HG02840 (cell line): ENCODE measurements at regions not wholly inside any gene's neighbourhood (a gene's known extent, or its start where the extent isn't known, plus 50 kb on each side); places are given as distances from the start of the nearest gene placed in this dataset.

Source experiments
- ATAC-seq: cut with Tn5 transposase; IDR thresholded peaks from one replicate; pipeline ENCODE4 v1.9.1; 2021; ENCODE audit warnings: mild to moderate bottlenecking, moderate library complexity, moderate number of reproducible peaks; ENCODE audit not compliant: unreplicated experiment, low FRiP score

GRCh38 chr2:19573784-19574183 lies 215.4 kb upstream of the OSR1 start:
- ATAC-seq = no peak

DNA sequence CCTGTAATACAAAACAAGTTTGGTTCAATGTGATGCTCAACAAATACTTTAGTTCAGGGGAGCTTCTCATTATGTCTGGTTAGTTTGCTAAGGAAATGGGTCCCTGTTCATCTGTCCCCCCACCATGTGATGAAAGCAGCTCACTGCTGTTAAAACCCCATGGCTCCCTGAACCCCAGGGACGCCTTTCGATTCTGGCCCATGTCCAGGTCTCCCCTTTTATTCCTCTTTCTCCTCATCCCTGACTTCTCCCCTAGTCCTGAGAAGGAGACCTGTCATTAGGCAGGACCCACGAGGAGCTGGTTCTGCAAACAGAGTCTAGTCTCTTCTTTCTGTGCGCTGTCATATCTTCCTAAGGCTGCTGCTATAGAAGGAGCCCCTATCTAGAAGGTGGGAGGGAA lies 213.3 kb upstream of the OSR1 start:
- no peak for ATAC-seq

DNA sequence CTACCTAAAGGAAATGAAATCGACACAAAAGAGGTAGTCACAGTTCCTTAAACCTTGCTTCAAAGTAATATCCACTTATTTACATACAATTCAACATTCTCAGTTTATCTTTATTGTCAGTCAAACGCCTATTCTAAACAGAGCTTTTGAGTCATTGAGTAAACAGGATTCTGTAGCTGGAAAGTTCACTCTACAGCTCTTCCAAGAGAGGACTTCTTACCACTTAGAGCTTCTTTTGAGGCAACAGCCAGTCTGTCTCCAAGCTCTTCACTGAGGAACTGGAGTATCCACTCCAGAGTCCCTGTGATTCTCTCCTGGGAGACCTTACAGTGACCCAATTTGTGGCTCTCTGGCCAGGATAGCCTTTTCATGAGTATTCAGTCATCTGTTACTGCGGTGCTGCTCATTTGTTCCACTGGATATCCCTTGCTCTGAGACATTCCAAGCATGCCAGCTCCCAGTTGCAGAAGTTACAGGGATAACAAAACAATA lies 210.9 kb upstream of the OSR1 start:
- no peak for ATAC-seq

GRCh38 chr2:19568809-19569208 lies 210.4 kb upstream of the OSR1 start:
- no peak for ATAC-seq

GRCh38 chr2:19560785-19561184 lies 202.4 kb upstream of the OSR1 start:
- ATAC-seq = no peak

- no peak for ATAC-seq
Measured at GRCh38 chr2:19559596-19560240, 201.3 kb upstream of the OSR1 start.

DNA sequence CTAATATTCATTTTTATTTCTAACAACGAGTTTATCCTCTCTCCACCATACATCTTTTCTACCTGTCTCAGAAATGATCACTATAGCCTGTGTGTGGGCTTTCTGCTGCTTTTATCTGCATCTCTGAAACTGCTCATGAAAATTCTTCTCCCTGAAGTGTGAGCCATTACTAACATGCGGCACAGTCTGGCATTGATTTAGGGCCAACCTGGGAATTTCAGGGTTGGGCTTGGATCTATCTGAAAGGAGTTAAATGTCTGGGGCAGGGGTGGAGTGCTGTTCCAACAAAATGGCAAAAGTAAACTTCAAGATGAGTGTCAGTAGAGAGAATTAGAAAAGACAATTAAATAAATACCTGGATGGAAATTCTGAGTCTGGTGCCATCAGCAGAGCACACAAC lies 198.2 kb upstream of the OSR1 start:
- no peak for ATAC-seq

- no peak for ATAC-seq
Measured at GRCh38 chr2:19554520-19554919, 196.1 kb upstream of the OSR1 start.

GRCh38 chr2:19552270-19552669 lies 193.8 kb upstream of the OSR1 start:
- no peak for ATAC-seq

GRCh38 chr2:19550750-19551149 lies 192.3 kb upstream of the OSR1 start:
- no peak for ATAC-seq

- ATAC-seq = no peak
Measured at GRCh38 chr2:19549821-19550220, 191.4 kb upstream of the OSR1 start.

GRCh38 chr2:19548116-19548515 lies 189.7 kb upstream of the OSR1 start:
- ATAC-seq = no peak

DNA sequence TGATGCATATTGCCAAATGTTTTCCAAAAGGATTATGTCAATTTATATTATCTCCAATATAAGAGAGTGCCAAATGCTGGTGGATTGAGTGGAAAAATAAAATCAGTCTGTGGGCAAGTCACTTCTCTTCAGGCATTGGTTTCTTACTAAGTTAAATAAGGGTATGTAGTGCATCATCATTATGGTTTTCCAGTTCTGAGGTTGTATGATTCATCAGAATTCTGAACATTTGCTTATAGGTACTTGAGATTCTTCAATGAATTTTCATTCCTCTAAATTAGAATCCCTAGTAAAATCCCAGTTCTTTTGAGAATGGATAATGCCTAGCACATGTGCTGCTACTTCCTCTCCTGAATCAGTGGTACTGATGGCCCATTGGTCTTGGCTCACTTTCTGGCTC lies 188.9 kb upstream of the OSR1 start:
- no peak for ATAC-seq

- no peak for ATAC-seq
Measured at GRCh38 chr2:19545507-19545906, 187.1 kb upstream of the OSR1 start.

DNA sequence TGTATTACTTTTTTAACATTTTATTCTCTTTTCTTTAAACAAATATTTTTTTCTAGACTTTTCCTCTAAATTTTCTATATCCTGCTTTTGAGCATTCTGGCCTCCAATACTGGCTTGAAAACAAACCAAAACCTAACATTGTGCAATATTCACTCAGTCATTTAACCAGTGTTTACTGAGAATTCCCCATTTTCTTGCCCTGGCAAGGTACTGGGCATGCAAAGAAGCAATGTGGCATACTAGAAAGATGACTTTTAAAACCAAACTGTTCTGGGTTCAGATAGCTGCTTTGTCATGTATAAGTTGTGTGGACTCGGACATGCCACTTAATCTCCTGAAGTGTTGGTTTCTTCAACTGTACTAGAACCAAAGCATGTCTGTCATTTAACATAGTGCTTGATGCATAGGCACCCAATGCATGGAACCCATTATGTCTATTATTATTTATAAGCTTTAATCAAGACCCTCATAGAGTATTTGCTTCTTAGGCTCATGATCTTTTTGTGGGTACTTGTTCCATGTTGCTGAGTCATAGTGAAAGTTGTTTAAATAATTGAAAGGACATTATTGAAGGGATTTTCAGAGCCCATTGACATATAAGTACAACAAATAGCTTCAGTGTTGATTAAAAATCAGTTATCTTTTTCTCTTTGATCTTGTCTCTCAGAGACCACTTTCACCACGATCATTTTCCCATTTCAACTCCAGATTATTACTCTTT lies 185.4 kb upstream of the OSR1 start:
- ATAC-seq = no peak

DNA sequence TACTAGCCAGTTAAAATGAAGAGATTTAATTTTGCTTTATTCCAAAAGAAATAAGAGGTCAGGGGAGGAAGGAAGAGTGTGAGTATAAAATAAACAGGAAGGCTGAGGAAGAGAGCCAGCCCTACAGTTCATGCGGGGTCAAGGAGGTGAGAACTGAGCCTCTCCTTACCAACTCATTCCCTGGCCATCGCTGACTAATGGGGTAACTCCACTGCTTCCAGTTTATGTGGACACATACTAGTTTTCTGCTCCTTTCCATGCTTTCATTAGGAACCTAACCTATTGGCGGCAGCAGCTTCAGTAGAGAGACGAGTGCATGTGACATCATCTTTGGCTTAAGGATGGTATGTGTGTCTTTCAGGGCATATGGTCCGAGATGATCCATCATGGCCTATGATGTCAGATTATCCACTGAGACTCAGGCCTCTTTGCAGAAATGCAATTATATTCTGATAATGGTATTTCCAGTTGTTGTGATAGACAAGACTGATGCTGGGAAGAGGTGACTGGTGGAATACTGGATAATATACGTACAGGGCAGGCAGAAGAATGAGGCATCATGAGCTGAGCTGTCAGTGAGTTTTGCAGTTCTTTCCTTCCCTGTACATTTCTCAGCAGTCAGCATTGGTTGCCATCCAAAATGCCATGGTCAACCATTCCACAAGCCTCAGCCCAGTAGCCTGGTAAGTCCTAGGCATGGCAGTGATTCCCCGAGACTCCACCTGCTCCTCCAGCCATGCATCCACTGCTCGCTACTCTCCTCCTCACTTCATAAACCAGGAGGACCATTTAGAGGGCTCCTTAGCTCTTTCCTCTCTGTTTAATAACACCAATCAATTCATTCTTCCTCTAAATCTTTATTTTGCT lies 184.6 kb upstream of the OSR1 start:
- ATAC-seq = no peak

DNA sequence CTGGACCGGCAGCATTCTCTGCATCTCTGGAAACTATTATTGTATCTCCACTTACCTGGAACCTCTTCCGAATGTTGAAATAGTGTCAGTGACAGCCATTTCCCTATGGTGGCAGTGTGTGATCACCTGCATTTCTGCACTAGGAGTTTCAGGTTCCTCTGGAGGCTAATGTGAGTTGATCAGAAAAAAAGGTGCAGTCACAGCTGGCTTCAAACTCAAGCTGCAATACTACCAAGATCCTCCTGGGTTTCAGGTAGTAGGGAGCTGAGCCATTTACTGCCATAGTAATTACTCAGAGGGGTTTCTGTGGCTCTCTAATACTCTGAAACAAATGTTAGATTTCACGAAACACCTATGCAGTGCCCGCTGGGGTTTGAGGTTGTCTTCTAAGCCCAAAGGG lies 183.5 kb upstream of the OSR1 start:
- no peak for ATAC-seq

DNA sequence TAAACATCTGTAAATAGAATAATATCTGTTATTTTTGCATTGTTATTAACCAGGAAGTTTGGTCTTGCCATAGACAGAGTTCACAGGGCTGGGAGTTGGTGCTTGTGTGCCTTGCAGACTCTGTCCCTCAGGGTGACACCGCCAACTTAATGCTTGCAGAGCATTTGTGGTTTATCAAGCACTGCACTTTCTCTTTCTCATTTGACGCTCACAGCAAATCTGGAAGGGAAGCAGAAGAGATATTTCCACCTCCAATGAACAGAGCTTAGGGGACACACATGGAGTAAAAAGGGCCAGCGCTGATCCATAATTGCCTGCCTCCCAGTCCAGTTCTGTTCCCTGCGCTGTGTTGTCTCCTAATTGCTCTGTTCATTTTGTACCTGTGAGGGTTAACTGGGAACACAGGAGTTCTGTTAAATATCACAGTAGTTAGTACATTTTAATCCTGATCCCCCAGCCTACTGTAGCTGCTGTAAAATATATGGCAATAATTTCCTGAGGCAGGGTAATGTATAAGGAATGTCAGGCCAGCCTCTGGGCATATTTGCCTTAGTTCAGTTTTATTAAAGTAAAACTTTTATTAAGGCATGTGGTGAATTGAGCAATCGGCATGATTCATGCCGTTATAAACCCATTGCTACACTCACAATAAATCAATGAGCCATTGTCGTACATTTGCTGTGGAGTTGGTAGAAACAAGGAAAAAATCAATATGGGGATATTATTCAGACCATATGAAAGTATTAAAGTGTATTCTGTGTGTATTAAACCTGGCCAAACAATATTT lies 182.5 kb upstream of the OSR1 start:
- no peak for ATAC-seq

- ATAC-seq = no peak
Measured at GRCh38 chr2:19538411-19538963, 180.1 kb upstream of the OSR1 start.

DNA sequence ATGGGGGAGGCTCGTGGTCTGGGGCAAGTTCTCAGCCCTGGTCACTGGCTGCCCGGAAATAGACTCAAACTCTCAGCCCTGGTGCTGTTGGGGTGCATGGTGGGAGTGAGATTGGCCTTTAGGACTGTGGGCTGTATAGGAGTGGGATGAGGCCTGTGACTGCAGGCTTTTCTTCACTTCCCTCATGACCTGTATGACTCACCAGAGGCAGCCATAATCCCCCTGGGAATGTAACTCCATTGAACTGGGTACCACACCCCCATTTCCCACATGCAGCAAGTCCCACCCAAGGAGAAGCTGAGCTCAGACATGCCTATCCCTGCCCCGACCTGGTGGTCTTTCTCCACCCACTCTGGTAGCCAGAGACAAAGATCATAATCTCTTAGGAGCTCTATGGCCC lies 177.7 kb upstream of the OSR1 start:
- no peak for ATAC-seq
